GM19324 (cell line): ENCODE measurements at regions not wholly inside any gene's neighbourhood (a gene's known extent, or its start where the extent isn't known, plus 50 kb on each side); places are given as distances from the start of the nearest gene placed in this dataset.

Experiments
- ATAC-seq: cut with Tn5 transposase; IDR thresholded peaks from one replicate; pipeline ENCODE4 v1.9.1; 2021; ENCODE audit warnings: mild to moderate bottlenecking, moderate library complexity; ENCODE audit not compliant: unreplicated experiment, low FRiP score

DNA sequence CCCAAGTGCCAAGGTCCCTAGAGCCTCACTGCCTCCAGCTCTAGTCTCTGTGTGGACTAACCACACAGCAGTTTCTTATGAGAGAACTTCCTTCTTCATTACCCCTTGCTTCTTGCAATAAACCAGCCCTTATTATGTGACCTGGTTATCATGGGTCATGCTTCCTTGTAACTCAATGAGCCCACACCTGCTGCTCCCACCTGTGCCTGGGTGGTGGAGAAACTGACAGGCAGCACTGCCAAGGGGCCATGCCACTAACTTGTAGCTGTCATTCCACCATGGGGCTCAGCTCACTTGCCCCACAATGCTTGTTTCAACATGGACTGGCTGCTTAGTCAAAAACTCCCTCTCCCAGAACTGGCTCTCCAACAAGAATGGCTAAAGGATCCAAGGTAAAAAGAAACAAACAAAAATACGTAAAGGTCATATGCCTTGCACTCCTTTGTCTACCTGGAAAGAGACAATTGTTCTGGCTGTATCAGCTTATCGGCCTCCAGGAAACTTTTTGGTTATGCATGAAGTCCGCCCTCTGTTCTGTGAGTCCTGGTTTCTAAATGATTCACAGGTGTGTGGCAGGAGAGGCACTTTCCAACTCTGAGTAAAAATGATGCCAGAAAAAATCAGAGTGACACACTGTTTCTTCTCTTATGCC lies 446.4 kb downstream of the COG6 start:
- peak; percentile 66 for ATAC-seq

DNA sequence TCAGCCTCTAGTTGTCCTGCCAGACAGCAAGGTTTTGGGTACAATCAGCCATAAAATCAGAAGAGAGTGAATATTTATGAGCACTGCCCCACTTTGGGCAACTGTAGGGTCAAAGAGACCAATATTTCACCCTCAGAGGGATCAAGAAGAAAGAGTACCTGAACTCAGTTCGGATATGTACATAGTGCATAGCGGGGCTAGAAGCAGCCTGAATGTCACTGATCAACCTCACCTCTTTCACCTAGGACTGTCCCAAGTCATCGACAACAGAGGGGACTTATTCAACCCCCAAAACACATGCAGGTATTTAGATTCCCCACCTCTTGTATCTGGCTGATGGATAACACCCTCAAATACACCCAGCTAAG lies 446.9 kb downstream of the COG6 start:
- peak; percentile 5 for ATAC-seq

DNA sequence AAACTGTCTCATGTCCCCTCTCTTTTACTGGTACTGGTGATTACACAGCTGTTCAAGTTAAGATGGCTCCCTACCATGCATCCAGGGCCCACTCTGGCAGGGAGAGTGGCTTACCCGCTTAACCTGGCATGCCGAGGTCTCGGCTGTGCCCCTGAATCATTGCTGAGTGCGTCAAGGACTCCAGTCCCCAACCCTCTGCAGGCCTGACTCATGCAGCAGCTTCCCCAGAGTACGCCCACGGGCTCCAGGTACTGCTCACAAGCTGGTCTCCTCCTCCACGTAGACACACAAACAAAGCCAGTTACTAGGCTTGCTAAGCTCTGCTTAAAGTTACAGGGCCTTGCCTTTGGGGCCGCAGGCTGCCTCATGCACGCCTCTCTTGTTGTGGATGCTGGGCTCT lies 447.4 kb downstream of the COG6 start:
- ATAC-seq = no peak

DNA sequence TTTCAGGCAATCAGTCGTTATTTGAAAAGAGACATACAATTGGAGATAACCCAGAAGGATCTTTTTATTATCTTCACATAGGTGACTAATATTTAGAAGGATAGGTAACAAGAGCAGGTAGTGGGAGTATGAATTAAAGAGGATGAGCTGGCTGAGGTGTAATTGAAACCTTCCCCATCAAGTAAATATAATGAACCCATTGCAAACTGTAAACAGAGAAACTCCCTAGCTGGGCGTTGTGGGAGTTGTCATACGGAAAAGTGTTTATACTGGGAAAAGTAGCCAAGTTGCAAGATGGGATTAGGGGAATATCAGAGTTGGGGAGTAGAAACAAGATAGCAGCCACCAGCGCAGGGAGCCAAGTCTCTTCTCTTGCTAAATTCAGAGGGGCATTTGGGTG lies 448.4 kb downstream of the COG6 start:
- ATAC-seq = no peak

DNA sequence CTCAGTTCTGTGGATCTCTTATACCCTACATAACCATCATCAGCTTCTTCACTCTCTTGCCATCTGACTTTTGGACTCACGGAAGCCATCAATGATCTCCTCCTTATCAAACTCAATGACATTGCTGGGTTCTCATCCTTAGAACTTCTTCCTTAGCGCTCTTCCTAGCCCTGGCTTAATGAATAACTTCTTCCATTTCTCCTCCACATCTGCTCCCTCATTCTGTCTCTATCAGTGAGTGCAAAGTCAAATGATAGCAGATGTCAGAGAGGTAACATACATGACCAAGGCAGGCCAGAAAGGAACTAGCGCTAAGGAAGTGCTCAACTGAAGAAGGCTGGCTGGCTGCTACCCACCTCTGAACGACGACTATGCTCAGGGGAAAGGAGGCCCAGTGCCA lies 449.8 kb downstream of the COG6 start:
- ATAC-seq = no peak

DNA sequence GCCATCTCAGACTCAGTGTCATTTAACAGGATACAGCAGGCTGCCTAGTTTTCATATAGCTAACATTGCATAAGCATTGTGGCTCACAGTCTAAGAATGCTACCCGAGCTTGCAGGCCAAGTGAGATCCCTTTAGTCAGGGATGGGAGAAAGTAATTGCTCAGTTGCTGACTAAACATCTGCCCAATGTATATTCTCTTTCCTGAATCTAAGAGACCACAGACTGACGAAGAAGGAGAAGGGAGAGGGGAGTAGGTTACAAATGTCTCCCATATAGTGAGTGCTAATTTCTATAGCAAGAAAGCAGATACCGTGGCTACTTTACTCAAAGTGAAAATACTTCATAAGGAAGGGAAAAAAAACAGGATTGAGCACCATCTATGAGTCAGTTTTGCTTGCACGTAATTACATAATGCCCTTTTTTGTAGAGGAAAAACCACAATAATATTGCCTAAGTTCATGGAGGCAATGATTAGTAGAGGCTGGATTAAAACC lies 453.9 kb downstream of the COG6 start:
- no peak for ATAC-seq

DNA sequence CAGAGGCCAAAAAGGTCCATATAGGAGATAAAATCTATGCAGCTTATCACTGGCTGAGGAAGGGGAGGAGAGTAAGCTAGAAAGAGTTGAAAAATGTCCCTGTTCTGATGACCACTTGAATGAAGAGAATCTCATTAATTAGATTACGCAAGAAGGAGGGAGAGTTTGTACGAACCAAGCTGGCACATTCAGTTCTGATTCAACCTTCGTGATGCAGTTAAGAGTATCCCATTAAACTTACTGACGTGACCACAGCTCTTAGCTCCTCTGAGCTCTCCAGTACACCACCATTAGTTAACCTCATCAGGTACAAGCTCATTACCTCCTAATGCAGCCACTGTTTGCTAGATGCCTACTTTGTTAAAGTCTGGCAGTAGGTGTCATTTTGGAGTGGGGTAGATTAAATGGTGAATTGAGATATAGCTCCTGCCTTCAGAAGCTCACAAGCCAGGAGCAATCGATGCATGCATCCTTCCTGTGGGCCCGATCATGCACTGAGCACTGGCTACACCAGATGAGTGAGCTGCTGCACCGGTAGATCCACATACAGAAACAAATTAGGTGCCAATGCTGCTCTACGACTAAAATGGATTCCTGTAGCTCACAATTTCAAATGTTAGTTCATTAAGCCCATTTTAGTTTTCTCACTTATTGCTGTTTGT lies 458.3 kb downstream of the COG6 start:
- no peak for ATAC-seq

DNA sequence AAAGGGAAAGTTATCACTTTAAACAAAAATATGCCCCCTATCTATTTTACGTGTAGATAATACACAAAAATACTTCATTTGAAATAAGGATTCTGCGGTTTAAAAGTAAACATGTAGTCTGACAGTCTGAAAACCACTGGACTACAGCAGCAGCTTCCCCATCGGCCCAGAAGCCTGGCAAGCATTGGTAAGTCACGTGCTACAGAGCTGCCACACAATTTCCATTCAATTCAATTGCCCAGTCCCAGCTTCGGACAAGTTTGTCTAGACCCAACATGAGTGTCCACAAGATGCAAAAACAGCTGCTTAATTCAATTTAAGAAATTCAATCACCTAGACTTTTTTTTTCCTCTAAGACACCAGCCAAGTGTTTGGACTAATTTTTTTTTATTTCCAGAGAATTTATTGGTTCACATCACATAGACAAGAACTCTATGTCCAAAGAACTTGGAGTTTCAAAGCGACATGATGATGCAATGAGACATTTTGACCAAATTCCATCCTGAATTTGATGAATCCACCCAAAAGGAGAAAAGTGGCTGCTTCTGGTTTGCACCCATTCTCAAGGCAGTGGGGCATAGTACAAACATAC lies 458.9 kb downstream of the COG6 start:
- ATAC-seq = no peak

DNA sequence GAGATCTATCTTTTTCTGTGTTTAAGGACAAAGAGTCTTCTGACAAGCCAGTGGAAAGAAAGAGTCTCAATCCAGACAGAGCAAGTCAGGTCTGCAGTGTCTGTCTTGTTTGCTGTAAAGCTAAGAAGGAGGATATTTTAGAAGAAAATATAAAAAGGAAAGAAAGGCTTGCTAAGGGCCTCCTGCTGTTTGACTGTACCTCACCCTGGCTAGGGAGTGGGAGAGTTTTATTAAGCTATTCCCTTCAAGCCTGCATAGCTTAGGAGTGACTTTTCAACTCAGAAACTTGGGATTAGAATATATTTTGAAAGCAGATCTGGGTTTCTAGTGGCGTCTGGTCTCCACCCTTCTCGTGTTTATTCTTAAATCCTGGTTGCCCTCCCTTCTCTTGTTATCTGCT lies 460.0 kb downstream of the COG6 start:
- ATAC-seq = no peak

DNA sequence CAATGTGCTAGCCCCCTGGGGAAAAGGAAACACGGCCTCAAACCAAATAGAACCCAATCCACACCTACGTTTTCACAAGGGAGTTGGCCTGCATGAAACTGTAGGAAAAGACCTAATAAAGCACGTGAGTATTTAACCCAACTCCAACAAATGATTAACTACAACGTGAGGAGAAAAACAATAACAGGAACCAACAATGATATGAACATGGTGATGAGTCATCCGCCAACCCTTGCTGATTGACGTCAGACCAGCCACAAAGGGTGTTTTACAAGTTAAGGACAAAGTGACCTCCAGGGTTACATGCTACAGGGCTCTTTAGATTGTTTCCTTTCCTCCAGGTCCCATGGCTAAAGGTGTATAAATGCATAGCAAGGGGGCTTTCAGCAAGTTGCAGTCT lies 460.5 kb downstream of the COG6 start:
- no peak for ATAC-seq

DNA sequence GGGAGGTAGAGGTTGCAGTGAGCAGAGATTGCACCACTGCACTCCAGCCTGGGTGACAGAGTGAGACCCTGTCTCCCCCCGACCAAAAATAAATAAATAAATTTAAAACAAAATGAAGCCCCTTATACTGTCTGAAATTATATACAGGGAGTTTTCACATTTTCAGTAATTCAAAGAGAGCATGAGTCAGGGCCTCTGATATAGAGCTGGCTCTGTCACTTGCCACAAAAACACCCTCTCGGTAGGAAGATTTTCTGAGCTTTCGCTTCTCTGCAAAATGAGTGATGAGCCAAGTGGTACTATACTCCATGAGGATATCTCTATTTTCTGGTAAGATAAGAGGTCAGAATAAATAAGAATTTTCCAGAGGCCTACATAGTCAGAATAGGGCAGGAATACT lies 462.9 kb downstream of the COG6 start:
- no peak for ATAC-seq

DNA sequence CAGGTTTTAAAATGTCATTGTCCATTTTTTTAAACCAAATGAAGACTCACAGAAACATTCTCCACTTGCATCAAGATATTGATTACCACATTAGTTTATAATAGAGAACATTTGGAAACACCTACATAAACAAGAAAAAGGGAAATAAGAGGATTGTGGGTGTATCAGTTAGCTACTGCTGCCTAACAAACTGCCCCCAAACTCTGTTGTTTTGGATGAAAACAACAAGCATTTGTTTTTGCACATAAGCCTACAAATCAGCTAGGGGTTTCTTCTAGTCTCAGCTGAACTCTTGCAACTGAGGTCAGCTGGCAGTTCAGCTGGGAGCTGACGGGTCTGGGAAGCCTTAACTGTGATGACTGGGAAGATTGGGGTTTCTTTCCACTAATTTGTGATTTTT lies 464.4 kb downstream of the COG6 start:
- no peak for ATAC-seq

DNA sequence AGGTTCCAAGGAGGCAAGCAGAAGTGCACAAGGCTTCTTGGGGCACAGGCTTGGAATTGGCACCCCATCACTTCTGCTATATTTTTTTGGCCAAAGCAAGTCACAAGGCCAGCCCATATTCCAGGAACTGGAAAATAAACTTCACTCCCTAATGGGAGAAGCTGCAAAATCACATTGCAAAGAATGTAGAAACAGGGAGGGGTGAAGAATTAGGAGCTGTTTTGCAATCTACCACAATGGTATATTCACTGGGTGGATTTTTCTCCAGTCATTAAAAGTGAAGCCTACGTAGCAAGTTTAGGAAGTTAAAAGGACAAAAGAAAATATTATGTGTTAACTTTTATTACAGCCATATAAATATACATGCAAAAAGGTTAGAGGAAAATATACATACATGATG lies 464.8 kb downstream of the COG6 start:
- ATAC-seq = no peak

DNA sequence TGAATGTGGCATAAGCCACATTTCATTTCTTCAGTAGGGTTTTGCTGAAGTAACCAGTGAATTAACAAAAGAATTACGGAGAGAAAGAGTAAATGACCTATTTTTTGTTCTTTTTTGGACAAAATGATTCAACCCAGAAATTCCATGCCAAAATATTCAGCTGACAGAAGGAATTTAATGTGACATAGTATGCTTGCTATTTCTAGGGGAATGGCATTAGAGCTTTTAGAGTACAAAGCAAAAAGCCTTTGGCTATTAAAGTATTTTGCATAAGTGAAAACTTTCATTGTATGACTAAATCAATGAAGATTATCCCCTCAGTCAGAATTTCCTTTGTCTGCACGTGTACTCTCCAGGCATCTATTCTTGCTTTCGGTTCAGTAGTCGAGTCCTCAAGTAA lies 465.3 kb downstream of the COG6 start:
- no peak for ATAC-seq

DNA sequence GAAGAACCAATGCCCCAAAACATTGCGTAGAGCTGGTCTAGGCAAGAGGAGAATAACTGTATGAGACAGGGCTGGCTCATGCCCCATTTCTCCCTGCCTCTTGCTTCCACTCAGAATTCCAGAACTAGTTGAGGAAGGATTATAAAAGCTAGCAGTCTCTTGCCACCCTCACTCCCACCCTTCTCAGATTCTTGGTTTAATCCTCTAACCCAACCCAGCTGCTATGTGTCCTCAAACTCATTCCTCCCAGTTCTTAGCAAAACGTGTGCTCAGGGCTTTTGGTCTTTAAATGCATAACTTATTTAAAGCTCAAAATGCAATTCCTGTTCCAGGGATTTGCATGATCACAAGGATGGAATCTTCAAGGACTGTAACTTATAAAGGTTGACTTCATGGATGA lies 466.3 kb downstream of the COG6 start:
- no peak for ATAC-seq

DNA sequence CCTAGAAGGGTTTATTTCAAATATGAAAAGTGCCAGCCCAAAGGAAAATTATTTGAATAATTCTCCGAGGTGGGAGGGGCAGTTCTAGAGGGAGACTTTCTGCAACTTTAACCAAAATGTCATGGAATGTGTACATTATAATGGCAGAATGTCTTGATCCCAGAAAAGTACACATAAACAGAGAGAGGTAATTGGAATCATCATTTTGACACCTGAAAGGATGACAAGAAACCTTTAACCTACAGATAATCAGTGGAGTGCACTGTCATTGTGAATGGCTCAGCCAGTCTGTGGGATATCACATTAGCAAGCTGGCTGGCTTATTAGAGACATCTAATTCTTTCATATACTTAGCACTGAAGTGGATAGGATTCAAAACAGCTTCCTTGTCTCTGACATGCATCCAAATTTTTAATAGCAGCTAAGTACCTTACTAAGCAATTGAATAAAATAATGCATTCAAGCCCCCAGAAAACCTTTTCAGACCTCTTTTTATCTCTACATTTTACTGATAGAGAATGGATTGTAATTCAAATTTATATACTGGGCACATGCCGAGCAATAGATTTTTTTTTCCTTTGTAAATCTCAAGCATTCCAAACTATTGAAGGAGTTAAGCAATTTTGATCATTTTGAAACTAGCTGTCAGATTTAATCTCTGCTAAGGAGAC lies 468.6 kb downstream of the COG6 start:
- ATAC-seq = no peak

DNA sequence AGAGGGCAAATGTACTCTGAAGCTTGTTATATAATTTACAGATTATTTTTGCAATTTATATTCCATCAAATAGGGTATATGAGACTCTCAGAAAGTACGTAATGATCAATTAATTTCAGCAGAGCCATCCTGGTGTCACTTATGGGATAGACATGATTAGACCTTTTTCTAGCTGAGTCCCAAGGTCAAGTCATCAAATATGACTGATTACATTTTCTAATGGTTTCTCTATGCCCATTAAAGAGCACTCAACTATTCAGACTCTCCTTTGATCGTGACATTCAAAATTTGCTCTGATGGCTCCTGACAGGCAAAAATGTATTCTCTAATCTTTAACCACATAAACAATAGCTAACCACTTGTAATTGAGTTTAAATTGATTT lies 469.2 kb downstream of the COG6 start:
- no peak for ATAC-seq

DNA sequence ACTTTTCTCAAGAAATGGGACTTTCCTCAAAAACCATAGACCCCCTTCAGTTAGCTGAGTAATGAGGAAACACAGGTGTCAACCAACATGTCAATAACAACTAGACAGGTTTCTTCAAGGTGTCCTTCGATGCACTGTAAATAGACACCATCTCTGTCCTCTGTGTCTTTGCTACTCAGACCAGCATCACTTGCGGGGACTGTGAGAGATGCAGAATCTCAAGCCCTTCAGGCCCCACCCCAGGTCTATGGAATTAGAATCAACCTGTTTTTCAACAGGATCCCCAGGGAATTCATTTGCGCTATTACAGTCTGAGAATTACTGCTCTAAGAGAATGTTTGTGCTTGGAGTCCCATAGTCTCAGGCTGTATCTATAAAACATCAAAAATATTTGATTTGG lies 469.9 kb downstream of the COG6 start:
- no peak for ATAC-seq

DNA sequence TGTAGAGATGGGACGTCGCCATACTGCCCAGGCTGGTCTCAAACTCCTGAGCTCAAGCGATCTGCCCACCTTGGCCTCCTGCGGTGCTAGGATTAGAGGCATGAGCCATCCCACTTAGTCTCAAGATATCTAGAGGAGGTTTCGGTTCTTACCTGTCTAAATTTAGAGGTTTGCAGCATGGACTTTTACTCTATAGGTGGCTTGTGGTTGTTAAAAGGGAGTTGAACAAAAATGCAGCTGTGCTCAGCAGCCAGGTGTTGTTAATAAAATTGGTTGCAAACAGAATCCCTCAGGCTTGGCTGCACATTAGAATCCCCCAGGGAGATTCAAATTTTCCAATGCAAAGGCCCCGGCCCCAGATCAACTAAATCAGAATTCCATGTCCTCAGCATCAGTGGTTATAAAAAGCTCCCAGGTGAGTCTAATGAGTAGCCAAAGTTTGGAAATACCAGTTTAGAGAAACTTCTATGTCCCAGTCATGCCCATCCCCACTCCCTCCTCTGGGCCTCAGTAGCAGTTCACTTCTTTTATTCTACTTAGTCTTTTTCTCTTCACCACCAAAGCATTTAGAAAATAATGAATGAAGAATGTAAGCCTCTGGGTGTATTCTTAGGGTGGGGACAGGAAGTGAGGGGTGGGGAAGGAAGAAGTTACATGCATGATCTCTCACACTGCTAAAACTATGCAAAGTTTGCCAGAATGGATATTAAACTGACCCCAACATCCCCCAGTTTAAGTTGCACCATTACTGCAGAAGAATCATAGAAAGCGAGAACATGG lies 471.0 kb downstream of the COG6 start:
- ATAC-seq = no peak

DNA sequence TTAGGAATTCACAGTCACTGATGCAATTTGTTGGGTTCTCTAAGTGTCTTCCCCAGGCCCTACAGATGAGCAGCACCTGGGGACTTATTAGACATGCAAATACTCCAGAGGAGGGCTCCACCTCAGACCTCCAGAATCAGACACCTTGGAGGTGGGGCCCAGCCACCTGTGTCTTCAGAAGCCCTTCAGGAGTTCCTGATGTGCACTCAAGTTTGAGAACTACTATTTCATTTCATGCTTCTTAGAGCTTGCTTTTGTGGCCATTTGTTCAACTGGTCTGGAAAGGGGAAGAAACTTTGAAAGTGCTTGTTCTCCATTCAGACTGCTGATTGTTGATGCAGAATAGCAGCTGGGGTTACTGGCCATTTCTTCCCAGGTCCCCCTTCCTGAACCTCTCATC lies 472.0 kb downstream of the COG6 start:
- no peak for ATAC-seq

DNA sequence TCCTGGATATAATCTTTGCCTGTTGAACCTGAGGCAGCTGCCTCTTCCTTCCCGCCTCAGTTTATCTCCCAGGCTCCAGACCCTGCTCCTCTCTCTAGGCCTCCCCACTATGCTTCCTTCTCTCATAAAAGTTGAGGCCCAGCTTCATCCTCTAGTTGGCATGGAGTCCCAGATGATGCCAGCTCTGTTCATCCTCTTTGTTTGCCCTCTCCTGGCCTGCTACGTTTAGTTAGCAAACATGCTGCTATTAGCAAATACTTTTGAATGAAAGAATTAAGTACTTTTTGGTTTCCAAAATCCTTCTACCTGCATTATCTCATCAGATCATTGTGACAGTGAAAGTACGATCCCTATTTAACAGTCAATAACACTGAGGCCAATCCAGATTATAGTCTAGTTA lies 472.5 kb downstream of the COG6 start:
- ATAC-seq = no peak
